ENCODE measurements at regions not wholly inside any gene's neighbourhood (a gene's known extent, or its start where the extent isn't known, plus 50 kb on each side); places are given as distances from the start of the nearest gene placed in this dataset.

- TF ChIP-seq SPI1 (IDR thresholded peaks at IDR 0.05; ENCODE audit: low read depth, low read length) (no peak), POLR2A (IDR thresholded peaks at IDR 0.05; ENCODE audit: low read depth, low read length) (no peak)
These were observed 104.5 kb downstream of the SEM1 start for GRCh38 chr7:96605045-96605716.

Measured in GM12891 (cell line).